Esophagus squamous epithelium (tissue), 4 donors: ENCODE measurements at regions not wholly inside any gene's neighbourhood (a gene's known extent, or its start where the extent isn't known, plus 50 kb on each side); places are given as distances from the start of the nearest gene placed in this dataset.

Source experiments
- POLR2A ChIP-seq, 4 donors: fragments of 450-650 bp; IDR thresholded peaks; one replicate each; pipeline ENCODE4 v1.6.1; 2017; ENCODE audit warnings: antibody characterized with exemption in 4 of 4, mild to moderate bottlenecking in 4 of 4, moderate library complexity in 3 of 4
- TF ChIP-seq, protein P1 (sequence below), 6 experiments: fragments of 450-650 bp in 4 of 6; fragments of 200-600 bp in 2 of 6; sonication (generic) in 2 of 6; IDR thresholded peaks; one replicate each; pipeline ENCODE4 v1.5.1; 2016 to 2019; ENCODE audit warnings: antibody characterized with exemption in 6 of 6, mild to moderate bottlenecking in 4 of 6, moderate library complexity in 4 of 6

DNA sequence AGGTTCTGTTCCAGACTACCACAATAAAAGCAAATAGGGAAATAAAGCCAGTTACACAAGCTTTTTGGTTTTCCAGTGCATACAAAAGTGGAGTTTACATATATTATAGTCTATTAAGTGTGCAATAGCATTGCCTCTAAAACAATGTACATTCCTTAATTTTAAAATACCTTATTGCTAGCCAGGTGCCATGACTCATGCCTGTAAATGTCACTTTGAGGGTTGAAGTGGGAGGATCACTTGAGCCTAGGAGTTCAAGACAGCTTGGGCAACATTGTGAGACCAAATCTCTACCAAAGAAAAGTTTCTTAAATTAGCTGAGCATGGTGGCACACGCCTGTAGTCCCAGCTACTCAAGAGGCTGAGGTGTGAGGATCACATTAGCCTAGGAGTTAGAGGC lies 52.9 kb upstream of the IMP4 start:
- TF ChIP-seq POLR2A (IDR thresholded peaks at IDR 0.05): no peak
- TF ChIP-seq, protein P1, sequence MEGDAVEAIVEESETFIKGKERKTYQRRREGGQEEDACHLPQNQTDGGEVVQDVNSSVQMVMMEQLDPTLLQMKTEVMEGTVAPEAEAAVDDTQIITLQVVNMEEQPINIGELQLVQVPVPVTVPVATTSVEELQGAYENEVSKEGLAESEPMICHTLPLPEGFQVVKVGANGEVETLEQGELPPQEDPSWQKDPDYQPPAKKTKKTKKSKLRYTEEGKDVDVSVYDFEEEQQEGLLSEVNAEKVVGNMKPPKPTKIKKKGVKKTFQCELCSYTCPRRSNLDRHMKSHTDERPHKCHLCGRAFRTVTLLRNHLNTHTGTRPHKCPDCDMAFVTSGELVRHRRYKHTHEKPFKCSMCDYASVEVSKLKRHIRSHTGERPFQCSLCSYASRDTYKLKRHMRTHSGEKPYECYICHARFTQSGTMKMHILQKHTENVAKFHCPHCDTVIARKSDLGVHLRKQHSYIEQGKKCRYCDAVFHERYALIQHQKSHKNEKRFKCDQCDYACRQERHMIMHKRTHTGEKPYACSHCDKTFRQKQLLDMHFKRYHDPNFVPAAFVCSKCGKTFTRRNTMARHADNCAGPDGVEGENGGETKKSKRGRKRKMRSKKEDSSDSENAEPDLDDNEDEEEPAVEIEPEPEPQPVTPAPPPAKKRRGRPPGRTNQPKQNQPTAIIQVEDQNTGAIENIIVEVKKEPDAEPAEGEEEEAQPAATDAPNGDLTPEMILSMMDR (IDR thresholded peaks at IDR 0.05): no peak
